ENCODE measurements at regions not wholly inside any gene's neighbourhood (a gene's known extent, or its start where the extent isn't known, plus 50 kb on each side); places are given as distances from the start of the nearest gene placed in this dataset.
"Not testable (repeated sequence)": the region's sequence is repeated elsewhere in the genome, so short reads cannot be mapped to it uniquely, and the experiment has no call there.

DNA sequence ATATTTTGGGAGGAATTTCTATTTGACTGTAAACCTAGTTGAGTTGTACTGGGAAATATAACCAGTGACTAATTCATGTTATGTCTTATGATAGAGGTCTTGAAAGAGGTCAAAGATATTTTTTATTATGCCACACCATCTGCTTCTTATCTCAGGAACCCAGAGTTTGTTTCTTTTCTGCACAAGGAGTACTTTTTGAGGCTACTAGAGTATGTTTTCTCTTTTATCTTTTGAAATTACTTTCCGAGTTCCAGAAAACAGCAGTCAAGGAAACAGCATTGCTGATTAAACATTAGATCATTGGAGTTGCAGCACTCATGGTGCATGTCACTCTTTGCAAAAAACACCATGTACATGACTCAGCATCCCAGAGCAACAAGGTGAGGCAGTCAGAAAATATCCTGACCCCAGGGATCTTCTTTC, 645.8 kb upstream of the NR2F2 start:
- no peak for DNase-seq

GRCh38 chr15:95687061-95687460, 643.4 kb upstream of the NR2F2 start:
- DNase-seq, result no peak

DNA sequence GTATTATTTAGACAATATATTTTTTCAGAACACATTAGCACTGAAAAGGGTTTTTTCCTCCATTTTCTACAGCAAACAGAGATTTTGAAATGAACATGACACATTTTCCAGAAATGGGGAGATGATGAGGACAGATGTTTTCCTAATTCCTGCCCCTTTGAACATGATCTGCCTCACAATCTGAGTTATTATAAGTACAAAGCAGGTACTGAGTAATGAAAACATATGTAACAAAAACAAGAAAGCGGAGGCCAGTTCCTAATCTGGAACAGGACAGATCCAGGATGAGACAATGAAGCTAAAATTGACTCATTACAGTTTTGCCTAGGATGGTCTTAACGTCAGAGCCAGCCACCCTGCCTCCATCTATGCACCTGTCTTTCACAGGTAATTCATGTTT, 642.8 kb upstream of the NR2F2 start:
- DNase-seq, result no peak

DNA sequence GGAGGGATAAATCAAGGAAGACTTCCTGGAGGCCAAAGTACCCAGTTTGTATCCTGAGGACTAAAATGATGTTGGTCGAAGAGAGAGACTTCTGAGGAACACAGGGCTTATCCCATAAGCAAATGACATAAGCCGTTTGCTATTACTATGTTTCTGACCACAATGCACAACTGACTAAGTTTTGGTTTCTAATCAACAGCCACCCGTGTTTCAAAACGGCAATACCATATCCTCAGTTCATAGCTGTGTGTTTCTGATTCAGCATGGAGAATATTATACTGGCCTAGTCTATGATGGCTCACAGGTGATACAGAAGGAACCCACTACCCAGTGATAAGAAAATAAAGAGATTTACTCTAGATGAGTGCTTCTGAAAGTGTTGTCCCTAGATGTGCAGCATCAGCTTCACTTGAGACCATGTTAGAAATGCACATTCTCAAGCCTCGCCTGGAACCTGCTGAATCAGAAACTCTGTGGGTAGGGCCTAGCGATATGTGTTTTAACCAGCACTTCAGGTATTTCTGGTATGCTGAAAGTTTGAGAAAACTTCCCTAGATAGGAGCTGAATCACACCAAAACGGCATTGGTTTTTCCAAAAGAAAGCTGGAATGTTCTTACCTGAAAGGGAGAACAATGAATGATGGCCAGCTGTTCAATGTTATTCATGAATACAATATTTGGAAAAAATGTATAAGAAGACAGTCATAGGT, 639.7 kb upstream of the NR2F2 start:
- no peak for DNase-seq

DNA sequence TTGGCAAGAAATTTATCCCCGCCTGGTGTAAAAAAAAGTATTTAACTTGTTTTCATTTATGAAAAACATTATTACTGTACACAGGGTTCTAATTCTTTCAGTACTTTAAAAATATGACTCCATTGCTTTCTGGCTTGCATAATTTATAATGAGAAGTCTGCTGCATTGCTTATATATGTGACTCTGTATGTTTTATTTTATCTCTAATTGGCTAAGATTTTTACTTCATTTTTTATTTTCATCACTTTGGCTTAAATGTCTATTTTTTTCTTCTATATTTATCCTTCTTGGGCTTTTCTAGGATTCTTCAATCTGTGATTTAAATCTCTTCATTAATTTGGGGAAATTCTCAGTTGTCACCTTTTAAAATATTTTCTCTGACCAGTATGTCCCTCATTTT, 636.6 kb upstream of the NR2F2 start:
- DNase-seq, result no peak

DNA sequence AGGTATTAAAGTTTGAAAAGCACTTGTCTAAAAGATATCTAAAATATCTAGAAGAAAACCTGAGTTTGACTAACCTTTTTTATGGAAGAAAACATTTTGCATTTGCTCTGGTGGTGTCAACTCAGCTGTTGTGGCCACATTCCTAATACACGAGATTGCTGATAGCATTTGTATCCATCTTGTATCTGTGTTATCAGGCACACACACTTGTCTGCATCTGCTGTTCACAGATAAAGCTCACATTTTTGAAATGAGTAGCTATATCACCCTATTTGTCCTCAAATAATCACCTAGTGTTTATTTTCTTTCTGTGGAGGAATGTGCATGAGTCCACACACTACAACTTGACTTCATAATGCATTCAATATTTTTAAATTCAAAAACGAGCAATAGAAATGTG, 632.3 kb upstream of the NR2F2 start:
- no peak for DNase-seq

DNA sequence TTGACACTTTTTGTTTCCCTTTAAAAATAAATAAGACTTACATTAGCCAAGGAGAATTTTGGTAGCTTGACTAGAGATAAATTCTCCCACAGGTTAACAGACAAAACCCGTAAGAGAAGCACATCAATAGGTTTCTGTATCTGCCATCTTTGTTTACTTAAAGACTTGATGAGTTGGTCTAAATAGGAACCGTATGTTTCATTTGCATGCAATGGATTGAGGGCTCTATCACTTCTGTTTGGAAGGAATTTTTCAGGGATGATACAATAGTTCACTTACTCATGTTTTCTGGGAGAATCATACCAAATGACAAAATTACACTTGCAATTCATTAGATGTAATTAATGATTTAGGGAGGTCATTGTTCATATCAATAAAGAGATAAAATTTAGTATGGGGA, 631.5 kb upstream of the NR2F2 start:
- no peak for DNase-seq

DNA sequence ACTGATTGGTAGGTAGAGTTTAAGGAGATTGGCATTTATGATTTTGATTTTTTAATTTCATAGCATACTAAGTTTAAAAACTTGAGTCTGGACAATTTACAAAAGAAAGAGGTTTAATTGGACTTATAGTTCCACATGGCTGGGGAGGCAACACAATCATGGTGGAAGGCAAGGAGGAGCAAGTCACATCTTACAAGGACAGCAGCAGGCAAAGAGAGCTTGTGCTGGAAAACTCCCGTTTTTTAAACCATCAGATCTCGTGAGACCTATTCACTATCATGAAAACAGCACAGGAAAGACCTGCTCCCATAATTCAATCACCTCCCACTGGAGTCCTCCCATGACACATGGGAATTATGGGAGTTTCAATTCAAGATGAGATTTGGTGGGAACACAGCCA, 630.9 kb upstream of the NR2F2 start:
- no peak for DNase-seq

- DNase-seq, result not testable (repeated sequence)
Measured at GRCh38 chr15:95700692-95701091, 629.8 kb upstream of the NR2F2 start.

DNA sequence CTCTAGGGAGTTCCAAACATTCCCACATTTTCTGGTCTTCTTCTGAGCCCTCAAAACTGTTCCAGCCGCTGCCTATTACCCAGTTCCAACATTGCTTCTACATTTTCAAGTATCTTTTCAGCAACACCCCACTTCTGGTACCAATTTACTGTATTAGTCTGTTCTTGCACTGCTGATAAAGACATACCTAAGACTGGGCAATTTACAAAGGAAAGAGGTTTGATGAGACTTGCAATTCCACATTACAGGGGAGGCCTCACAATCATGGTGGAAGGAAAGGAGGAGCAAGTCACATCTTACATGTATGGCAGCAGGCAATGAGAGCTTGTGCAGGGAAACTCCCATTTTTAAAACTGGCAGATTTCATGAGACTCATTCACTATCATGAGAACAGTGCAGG, 629.1 kb upstream of the NR2F2 start:
- DNase-seq, result no peak

GRCh38 chr15:95709959-95710695, 620.4 kb upstream of the NR2F2 start:
- no peak for DNase-seq

GRCh38 chr15:95712785-95713184, 617.7 kb upstream of the NR2F2 start:
- DNase-seq, result no peak

DNA sequence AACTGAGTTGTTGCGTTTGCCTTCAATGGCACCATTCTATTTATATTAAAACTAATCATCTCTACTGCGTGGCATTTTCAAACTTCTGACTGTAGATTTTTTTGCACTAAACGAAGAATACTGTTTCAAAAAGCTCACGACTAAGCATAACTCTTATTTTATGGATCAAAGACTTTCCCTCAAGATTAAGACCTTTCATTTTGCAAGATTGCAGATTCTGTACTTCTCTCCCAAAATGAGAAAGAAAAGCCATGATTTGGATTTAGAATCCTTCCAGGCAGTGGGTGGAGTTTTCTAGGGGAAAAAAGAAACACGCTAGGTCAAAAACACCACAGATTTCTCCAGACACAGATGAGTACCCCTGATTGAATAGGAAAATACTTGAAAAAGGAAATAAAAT, 617.2 kb upstream of the NR2F2 start:
- DNase-seq, result no peak

DNA sequence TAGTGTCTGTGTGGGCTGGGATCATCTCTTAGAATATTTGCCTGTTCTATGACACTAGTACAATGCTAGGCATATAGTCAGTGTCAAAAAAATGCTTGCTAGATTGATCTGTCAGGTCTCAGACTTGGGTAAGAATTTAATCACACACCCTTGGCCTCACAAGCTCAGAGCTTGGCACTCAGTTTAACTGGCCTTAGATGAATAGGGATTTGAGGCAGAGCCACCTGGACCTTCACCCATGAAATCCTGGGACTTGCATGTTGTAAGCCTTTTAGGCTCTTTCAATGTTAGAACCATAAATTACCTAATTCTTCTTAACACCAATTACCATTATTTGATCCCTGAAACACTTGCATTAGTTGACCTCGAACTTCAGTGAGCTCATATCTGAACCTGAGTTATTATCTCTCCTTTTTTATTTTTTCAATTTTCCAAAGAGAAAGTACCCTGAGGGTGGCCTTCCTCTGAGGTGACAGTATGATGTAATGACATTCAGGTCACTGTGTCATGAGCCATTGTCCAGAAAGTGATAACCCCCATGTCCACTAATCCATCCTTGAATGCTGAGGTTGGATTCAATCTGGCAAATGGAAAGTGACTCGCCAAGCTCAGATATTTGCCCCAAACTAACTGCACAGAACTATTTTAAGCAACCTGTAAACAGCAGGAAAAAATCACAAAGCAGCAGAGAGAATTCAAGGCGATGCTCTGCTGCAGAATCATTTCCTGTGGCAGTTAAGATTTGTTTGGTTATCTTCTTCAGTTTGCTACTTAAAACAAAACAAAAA, 615.2 kb upstream of the NR2F2 start:
- DNase-seq, result no peak

DNA sequence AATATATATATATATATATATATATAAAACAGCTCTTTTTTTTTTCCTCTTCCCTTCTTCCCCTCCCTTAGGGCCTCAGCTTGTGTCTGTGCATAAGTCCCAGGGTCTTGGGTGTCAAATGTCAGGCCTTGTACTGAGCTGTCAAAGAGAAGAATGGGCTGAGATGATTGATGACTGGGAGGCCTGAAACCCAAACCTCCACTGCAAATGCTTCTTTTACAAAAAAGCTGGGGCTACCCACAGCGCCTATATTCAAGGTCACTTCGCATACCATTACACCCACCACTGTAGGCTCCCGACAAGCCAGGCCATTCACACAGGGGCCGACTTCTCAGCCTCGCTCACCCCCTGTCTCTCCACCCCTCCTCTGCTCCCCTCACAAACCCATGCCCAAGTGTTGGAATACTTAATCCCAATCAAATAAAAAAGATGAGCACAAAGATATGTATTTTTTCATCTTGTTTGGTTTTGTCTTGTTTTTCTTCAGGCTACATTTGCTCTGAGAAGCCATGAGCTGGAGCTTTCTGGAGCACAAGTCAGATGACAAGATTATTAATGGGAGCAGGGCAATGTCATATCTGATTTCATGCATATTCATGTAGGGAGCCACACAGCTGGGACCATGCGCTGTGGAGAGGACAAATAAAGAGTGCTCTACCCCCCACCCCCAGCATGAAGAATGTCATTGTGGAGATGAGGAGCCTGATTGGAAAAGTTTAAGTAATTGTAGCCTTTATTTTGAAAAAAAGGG, 614.4 kb upstream of the NR2F2 start:
- no peak for DNase-seq

- DNase-seq, result no peak
Measured at GRCh38 chr15:95716708-95717107, 613.8 kb upstream of the NR2F2 start.

DNA sequence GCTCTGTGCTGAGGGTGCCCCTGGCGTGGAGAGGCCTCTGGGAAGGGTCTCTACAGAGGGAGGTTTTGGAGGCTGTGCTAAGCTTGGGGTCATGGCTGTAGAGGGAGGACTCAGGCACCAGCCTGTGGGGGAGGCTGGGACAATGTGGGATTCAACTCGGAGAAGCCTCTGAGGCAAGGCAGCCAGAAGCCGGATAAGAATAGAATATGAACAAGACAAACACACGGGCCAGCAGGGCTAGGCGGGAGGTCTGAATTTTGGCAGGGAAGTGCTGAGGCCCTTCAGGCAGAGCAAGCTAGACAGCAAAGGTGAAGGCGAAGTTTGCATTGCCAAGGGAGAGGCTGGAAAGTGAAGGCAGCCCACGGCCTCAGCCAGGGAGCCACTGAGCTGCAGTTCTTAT, 612.1 kb upstream of the NR2F2 start:
- DNase-seq, result no peak

GRCh38 chr15:95724908-95725633, 605.4 kb upstream of the NR2F2 start:
- no peak for DNase-seq

GRCh38 chr15:95726891-95727290, 603.6 kb upstream of the NR2F2 start:
- no peak for DNase-seq

- DNase-seq, result no peak
Measured at GRCh38 chr15:95733931-95734330, 596.6 kb upstream of the NR2F2 start.

GRCh38 chr15:95734422-95735316, 595.8 kb upstream of the NR2F2 start:
- no peak for DNase-seq
